ENCODE measurements at regions not wholly inside any gene's neighbourhood (a gene's known extent, or its start where the extent isn't known, plus 50 kb on each side); places are given as distances from the start of the nearest gene placed in this dataset.

DNA sequence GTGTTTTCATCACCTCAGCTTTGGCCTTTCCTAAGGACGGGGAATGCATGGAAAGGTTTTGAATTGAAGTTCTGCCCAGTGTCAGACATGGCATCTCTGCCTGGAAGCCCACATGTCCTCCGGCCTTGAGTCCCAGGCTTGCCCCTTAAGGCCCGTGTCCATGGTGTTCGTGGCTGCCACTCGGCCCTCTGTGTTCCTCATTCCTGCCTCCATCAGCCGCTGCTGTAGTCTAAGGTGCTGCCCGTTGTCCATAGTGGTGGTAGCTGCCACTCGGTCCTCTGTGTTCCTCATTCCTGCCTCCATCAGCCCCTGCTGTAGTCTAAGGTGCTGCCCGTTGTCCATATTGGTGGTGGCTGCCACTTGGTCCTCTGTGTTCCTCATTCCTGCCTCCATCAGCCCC is 180.7 kb upstream of the SHH start:
- DNase-seq (ENCODE audit: low spot score) = no peak

DNA sequence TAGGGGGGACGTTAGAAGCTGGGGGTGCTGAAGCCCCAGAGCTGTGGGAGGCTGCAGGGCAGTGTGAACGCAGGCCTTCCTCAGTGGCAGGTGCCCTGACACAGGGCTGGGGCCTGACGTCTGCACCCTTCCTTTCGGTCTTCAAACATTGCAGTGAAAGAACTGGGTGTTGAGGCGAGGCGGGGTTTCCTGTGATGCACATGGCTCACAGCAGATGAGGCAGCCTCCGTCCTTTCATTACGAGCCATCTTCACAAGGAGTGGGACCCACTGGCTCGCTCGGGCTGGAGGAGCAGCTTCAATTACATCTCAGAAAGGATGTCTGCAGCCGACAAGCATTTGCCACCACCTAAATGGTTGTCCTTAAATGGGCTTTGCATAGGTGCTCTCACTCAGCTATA is 180.3 kb upstream of the SHH start:
- no peak for DNase-seq (ENCODE audit: low spot score)

DNA sequence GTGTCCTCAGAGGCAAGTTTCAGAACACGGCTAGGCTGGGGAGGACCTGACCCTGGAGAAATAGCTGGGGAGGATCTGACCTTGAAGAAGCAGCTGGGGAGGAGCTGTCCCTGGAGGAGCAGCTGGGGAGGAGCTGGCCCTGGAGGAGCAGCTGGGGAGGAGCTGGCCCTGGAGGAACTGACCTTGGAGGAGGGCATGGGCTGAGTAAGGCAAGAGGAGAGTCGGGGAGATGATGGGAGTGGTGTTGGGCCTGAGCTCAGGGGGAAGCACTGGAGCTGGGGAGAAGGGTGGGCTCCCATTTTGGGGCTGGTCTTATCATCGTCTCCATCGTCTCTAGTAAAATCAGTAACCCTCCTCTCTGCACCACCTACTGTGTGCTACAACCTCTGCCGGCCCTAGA is 179.8 kb upstream of the SHH start:
- no peak for DNase-seq (ENCODE audit: low spot score)

DNA sequence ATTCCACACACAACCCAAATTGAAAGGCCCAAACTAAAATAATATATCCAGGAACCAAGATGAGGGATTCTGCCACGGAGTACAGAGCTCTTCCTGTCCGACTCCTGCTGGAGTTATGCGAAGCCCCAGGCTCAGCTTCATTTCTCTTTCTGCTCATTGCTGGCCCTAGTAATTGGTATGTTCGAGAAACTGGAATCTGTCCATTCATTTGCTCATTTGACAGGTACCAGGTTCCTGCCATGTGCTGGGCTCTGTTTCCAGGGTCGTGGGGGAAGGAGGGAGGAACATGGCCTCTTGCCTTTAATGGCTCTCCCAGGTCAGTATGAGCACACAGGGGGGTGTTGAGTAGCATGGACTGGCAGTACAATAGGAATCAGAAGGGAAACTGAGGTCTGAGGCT is 179.2 kb upstream of the SHH start:
- DNase-seq (ENCODE audit: low spot score) = no peak

DNA sequence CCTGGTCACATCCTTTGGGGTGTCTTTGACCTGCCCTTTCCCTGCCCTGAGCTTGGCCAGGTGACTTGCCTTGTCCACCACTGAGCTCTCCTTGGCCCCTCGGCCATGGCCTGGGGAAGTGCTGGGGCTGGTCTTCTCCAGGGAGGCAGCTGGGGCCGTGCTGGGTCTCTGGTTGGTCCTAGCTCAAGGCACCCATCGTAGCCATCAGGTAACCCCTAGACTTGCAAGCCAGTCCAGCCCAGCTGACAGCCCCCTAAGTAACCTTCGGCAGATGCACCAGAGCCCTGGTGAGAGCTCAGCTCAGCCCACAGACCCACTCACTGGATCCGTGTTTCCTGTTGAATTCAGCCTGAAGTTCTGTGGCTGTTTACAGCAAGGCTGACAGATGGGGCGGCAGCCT is 176.2 kb upstream of the SHH start:
- no peak for DNase-seq (ENCODE audit: low spot score)

DNA sequence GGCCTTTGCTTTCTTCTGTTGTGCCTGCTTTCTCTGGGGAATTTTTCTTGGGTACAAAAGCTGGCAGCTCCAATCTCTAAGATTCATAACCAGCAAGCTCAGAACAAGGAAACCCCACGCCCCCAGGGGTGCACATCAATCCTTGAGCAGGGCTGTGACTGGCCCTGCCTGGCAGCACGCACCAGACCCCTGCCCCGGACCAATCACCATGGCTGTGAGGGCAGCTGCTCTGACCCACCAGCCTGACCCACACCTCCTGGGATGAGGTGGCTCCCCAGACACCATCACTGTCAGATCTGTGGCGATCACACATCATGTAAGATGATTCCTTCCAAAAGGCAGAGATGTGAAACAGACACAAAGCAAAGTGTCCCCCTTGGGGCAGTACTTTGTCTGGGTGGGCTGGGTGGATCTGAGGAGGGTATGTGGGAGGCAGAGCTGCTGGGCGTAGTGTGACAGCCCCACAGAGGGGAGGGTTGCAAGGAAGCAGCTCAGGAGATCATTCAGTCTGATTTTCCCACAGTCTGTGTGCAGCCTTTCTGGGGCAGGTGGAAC is 175.5 kb upstream of the SHH start:
- no peak for DNase-seq (ENCODE audit: low spot score)

DNA sequence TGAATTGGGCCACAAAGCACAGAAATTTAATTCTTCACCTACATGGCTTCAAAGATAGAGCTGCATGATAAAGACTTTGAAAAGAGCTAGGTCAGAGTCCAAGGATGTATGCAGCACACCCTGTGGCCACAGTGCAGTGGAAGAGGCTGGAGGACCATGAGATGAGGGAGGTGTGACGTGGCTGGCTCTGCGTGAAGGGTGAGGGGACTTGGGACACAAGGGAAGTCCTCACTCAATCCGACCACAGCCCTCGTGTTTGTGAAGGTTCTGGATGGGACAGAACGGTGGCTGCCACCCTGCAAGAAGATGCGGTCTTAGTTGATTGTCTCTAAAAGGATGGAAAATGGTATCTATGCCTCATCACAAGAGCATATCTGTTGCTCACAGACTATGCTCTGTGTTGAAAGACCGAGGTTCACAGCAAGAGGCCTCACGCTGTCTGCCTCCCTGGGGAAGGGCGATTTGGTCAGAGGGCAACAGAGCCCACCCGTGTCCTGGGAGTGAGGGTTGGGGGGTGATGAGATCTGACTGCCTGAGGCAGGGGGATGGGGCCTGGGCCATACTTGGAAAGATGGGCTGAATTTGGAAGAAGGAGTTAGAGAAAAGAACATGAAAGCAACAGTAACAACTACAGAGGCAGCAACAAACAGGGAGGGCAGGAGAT is 174.4 kb upstream of the SHH start:
- DNase-seq (ENCODE audit: low spot score) = no peak

DNA sequence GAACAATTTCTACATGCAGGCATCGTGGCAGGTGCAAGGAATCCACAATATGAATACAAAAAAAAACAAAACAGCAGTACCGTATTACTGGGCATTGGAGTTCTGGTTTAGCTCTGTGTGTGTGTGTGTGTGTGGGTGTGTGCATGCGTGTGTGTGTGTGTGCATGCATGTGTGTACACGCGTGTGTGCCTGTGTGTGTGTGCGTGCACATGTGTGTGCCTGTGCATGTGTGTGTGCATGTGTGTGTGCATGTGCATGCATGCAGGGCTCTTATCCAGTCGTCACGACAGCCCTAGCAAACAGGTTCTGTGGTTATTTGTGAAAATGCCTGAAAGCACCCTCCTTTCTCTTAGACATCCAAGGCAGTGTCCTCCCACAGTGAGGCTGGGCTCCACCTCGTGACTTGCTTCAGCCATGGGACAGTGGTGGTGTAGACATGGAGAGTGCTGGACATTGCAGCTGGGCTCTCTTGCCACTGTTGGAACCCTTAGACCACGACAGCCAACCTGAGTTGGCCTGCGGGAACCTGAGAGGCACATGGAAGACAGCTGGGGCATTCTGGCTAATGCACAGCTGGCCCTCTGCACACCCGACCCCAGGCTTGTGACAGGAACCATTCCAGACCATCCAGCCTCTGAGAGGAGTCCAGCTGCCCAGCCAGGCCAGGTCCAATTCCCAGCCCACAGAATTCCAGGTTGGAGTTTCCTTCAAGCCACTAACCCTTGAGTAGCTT is 173.4 kb upstream of the SHH start:
- DNase-seq (ENCODE audit: low spot score) = no peak

DNA sequence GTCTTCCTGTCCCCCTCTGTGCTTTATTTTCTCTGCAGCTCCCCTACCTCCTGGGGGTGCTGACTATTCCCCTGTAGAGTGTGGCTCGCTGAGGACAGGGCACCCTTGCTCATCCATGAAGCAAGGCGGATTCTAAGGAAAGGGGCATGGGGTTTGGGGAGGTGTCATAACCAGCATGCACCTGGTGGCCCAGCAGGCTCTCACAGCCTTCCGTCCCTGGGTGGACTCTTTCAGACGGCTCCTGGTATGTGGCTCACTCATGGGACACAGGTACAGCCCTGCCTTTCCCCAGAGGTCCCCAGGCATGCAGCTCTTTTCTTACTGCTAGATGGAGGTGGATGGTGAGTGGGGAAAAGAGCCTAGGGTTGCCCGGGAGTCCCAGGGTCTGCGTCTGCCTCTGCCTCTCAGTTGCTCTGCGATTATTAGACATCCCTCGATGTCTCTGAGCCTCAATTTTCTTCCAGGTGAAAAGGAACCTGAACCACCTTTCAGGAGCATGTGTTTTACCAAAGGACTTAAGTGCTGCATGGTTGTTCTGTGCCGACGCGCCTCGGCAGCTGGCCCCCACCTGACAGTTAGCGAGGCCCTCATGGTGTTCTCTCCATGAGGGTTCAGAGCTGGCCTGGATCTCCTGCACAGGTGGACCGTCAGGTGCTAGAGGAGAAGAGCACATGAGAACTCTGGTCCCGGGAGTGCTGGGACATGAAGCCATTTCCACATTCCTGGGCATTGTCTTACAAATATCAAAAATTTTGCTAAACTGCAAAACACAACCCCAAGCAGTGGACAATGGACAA is 172.5 kb upstream of the SHH start:
- no peak for DNase-seq (ENCODE audit: low spot score)

DNA sequence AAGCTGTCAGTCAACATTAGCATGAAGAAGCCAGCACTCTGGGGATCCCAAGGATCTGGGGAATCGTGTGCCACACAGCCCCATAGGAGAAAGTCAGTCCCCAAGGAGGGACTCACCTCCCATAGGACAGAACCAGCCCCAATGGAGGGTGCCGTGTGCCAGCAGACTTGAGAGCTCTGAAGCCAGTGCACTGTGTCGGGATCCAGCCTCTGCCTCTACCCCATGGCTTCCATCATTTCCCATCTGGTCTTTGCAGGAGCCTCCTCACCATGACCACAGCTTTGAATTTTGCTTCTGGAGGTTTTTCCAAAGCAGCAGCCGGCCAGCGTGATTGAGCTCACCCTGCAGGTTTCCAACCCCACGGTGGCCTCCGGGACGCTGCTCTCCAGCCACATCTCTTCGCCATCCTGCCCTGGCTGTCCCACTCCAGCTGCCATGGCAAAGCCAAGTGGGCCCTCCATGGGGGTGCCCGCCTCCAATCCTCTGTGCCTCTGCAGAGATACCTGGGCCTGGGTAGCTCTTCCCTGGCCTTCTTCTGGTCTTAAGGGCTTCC is 171.8 kb upstream of the SHH start:
- DNase-seq (ENCODE audit: low spot score) = no peak

DNA sequence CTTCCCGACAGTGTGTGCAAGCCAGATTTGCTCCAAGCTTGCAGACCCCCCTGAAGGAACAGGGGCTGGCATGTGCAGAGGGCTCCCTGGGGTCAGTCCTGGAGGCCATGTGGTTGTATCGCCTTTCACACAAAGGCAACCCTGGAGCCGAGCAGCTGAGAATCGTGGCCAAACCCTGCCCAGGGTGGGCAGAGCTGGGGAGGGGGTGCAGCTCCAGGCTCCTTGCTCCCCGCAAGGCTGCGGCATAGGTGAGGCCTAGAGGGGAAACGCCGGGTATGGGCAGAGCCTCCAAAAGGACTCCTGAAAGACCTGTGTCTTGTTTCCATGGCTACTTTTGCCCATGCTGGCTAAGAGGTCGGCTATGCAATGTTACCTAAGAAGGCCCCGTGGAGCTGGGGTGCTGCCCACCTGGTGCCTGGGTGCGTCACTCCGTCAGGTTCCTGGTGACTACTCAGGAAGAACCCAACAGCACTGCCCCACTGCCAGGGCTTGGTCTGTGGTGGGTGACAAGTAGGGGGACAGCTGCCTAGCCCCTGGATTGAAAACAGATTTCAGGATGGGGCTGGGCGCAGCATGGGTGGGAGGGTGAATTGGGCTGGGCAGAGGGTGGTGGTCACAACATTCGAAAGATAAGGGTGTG is 171.0 kb upstream of the SHH start:
- DNase-seq (ENCODE audit: low spot score) = no peak

DNA sequence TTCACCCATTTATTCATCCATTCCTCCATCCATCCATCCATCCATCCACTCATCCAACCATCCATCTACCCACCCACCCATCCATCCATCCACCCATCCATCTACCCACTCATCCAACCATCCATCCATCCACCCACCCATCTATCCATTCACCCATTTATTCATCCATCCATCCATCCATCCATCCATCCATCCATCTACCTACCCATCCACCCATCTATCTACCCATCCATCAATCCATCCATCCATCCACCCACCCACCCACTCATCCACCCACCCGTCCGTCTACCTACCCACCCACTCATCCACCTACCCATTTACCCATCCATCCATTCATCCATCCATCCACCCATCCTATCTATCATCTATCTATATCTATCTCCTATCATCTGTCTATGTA is 169.4 kb upstream of the SHH start:
- DNase-seq (ENCODE audit: low spot score) = no peak

DNA sequence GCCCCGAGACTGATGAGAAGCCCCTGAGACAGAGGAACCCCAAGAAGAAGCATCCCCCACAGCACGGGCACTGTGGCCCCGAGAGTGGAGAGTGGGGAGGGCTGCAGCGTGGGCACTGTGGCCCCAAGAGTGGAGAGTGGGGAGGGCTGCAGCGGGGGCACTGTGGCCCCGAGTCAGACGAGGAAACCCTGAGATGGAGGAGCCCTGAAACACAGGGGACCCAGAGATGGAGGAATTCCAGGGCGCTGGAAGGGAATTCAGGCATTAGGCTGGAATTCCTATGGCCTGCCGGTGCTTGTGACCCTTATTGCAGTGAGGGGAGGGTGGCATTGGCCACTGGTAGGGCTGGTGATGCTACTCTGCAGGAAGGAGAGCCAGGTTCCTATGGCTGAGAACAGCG is 168.6 kb upstream of the SHH start:
- DNase-seq (ENCODE audit: low spot score) = no peak

DNA sequence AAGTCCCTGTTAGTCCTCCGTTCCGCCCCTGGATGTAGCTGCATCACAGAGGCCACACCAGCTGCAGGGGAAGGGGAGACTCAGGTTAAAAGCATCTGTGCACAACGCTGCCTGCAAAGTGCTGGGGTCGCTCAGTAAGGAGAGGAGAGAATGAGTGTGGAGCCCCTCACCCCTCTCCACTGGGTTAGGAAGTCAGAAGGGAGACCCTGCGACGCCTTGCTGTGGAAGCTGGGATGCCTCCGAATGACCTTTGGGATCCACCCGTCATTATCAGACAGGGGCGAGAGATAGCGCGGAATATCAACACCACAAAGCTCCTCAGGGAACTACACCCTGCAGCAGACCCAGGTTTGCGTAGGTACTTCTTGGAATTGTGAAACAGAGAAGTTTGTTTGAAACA is 167.7 kb upstream of the SHH start:
- DNase-seq (ENCODE audit: low spot score) = no peak

DNA sequence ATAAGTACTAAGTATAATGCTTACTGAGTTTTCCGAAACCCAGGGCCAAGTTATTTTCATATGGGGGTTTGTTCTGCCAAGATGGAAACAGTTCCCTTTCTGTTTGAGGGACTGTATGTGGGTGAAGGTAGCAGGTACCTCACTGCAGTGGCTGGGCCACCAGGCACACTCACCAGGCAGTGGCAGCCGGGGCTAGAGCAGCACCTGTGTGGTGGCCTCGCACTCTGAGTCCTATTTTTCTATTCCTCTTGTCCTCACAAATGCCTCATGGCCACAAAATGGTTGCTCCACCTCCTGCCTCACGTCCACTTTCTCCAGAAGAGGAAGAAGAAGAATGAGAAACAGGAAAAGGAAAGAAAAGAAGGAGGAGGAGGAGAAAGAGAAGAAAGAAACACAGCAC is 167.3 kb upstream of the SHH start:
- DNase-seq (ENCODE audit: low spot score) = no peak

DNA sequence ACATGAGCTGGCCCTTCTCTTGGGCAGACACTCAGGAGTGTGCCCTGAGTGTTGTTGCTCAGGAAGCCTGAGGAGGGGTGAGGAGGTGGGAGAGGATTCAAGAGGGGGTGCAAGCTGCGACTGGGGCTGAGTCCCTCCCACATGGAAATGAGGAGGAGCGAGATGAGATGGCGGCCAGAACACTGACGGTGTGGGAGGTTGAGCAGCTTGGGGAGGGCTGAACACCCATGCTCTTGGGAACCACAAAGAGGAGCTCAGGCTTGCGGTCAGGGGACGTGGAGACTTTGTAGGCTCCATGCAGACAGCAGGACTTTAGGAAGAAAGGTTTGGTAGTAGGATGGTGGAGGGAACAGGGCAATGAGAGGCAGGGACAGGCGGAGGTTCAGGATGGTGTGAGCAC is 163.2 kb upstream of the SHH start:
- no peak for DNase-seq (ENCODE audit: low spot score)

DNA sequence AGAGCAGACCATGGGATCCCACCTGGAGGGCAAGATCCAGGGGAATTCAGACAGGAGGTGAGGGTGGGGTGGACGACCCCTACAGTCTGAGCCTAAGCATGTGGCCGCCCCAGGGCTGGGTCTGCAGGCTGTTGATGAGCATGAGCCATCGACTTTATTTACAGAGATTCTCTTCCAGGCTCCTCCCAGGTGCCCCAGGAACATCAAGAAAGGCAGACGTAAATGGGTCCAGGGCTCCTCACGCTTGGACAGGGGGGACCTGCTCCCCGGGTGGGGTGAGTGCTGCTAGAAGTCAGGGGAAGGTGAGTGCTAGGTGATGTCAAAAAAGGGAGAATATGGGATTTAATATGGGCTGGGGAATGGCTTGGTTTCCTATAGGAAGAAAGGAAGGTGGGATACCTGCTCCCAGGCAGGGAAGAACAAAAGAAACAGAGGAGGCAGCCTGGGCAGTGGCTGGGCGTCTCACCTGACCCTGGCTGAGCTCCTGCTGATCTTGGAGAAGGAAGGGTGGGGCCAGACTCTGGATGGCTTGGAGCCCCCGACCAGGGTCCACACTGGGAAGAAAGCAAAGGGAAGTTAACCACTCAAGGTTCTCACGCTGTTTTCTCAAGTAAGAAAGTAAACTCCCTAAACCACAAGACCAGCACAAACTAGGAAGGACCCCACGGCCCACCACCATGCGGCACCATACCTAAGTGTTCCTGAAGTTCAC is 162.1 kb upstream of the SHH start:
- no peak for DNase-seq (ENCODE audit: low spot score)

DNA sequence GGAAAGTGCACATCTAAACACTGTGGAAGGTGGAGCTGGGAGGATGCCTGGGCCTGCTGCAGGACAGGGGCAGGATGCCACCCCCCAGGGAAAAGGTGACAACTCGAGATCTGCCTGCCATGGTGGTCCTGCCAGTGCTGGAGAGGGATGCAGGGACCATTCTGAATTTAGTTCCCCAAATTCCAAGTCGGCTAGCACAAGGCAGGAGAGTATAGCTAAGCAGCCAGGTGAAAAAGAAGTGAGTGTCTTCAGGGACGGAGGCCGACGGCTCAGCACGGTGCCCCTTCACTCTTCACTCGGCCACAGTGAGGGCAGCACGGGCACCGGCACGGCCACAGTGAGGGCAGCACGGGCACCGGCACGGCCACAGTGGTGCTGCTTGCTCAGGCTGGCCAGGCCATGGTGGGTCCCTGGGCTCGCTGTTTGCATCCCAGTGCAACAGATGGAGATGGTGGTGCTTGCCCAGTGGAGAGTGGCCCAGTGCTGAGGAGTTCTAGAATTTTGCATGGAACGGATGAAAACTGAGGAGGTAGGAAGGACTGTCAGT is 161.3 kb upstream of the SHH start:
- DNase-seq (ENCODE audit: low spot score) = no peak

DNA sequence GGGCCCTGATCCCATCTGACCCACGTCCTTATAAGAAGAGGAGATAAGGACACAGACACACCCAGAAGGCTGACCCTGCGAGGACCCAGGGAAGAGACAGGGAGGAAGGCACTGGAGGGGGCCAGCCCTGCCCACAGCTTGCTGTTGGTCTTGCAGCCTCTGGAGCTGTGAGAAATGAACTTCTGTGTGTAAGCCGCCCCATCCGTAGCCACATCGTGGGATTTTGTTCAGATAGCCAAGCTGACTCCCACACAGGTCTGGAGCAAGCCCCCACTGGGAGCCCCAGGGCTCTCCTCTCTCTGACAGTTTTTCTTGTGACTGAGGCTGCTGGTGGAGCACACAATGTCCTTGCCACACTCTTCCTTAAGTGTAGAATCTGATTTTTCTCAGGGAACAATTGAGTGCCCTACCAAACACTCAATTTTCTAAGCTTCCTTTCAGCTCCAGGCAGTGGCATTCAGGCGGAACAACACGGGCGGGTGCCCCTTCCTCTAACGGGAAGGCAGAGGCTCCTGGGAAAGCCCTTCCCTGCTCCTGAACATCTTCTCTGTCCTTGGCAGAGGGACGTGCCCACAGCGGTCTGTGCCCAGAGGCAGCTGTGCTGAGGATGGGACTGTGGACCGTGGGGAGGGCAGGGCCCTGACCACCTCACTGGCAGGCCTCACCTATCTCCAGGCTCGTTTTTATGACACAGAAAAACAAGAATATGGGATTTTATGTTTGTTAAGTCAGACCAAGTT is 160.6 kb upstream of the SHH start:
- no peak for DNase-seq (ENCODE audit: low spot score)

DNA sequence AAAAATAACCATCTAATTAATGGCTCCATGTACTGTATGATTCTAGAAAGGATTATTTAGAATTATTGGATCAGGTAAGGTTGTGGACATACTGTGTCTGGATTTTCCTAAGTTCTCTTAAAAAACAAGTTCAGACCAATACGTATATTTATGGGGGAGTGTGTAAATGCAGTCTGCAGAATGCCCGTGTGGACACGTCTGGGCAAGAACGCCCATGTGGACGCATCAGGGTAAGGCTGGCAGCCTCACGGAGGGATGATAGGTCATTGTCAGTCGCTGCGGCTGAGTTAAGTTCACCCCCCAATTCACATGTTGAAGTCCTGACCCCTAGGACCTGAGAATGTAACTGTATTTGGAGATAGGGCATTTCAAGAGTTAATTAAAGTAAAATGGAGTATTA is 160.0 kb upstream of the SHH start:
- DNase-seq (ENCODE audit: low spot score) = no peak

All from iPS-NIHi11 (cell line).